SKM-1 (cell line): ENCODE measurements at regions not wholly inside any gene's neighbourhood (a gene's known extent, or its start where the extent isn't known, plus 50 kb on each side); places are given as distances from the start of the nearest gene placed in this dataset.

Experiments used
- DNase-seq: peaks from one replicate; lab custom pipeline; 2025; ENCODE audit not compliant: unreplicated experiment; lab: John Stamatoyannopoulos, UW

DNA sequence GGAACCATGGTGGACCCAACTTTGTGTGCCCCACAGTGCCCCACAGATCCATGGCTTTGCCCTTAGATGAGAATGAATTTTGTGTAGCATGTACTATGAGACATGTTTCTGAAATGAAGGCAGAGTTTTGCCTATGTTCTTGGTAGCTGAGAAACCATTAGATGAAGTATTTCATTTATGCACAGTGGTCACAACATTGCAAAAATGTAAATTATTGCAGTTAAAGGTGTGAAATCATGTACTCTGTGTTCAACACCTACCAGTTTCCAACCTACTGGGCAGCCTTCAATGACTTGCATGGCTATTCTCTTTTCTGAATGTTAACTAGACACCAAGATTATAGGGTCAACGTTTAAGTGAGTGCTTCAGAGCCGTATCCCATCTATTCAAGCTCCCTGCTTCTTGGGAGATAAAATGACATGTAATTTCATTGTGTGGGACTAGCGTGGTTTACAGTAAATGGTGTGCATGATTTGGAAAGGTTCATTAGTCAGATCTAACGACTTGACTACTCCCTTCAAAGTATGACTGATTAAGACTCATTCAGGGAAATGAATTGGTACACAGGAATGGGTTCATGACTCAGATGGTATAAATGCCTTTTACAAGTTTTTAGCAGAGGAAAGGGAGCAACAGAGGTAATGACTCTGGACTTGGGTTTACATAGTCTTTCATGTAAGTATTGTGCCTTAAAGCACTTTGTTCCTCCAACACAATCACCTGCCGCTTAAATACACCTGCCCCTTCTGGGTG lies 106.1 kb upstream of the AKIRIN2 start:
- no peak for DNase-seq

DNA sequence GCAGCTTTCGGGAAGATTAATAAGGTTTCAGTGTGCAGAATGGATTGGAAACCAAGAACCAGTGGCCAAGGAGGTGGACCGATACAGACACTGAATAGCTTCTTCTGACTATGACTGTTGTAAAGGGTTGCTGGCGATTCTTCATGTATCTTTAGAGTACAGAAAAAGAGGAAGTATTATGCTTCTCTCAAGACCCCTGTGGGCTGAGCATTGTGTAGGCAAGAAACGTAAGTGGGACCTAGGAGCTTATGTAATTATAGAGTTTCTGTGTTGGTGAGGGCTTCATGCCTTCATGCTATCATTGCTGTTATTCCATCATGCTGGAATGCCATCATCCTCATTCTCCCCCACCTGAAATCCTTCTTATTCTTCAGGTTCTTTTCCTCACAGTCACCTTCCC lies 105.4 kb upstream of the AKIRIN2 start:
- no peak for DNase-seq

DNA sequence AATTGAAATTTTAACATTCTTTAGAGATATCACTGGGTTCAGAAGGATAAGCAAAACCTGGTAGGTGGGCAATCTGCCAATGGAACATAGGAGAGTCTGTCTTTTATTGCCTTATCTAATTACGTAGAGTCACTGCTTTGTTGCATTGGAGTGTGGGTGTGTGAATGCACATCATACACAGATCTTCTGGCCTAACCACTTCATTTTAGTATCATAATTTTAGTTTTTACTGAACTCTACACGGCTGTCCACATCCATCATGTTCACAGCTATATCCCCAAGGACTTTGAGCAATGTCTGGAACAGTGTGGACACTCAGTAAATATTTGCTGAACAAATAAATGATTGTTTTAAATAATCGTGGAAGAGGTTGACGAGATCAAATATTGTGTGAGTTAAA lies 104.6 kb upstream of the AKIRIN2 start:
- no peak for DNase-seq

DNA sequence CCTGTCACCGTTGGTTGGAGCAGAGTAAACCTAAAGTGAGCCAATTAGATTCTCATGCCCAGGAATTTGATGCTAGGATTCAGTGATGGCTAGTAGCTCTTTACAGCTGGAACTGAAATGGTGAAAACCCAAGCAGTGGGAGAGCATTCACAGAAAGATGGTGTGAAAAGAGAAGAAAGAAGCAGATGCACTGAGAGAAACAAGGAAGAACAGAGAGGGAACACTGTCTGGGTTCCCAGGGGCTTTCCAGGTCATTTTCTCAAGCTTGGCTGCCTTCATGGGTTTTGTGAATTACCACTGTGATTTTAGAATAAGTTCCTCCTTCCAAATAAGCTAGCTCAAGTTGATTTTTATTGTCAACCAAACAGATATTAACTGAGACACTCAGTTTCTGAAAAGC lies 104.1 kb upstream of the AKIRIN2 start:
- DNase-seq, result no peak

DNA sequence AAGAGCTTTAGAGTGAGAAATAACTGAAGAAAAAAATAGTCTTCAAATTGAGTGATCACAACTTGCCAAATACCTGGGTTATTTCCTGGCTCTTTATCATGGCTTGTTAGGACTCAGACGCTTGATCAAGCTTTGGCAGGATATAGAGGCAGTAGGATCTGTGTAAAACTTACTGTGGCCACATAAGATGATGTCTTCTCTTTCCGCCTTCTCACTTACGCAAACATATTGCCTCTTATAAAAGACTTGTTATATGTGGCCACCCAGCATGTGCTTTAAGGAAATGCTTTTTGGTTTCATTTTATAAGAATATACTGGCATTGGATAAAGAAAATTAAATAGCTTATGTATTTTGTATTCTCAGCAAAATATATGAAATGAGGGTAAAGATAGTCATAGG lies 101.8 kb upstream of the AKIRIN2 start:
- no peak for DNase-seq

DNA sequence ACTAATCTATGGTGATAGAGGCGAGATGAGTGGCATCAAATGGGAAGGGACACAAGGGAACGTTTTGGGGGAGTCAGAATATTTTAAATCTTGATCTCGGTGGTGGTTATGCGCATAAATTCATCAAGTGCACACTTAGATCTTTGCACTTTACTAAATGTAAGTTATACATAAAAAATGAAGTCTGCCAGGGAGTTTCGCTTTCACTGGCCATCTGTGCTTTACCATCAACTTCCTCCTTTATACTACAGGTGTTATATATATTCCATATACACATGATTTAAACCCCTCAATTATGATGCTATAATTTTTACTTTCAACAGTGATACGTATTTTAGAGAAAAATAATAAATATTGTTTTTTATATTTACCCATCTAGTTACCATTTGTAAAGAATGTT lies 97.6 kb upstream of the AKIRIN2 start:
- DNase-seq, result no peak

- DNase-seq, result no peak
Measured at GRCh38 chr6:87798393-87799278, 96.6 kb upstream of the AKIRIN2 start.

DNA sequence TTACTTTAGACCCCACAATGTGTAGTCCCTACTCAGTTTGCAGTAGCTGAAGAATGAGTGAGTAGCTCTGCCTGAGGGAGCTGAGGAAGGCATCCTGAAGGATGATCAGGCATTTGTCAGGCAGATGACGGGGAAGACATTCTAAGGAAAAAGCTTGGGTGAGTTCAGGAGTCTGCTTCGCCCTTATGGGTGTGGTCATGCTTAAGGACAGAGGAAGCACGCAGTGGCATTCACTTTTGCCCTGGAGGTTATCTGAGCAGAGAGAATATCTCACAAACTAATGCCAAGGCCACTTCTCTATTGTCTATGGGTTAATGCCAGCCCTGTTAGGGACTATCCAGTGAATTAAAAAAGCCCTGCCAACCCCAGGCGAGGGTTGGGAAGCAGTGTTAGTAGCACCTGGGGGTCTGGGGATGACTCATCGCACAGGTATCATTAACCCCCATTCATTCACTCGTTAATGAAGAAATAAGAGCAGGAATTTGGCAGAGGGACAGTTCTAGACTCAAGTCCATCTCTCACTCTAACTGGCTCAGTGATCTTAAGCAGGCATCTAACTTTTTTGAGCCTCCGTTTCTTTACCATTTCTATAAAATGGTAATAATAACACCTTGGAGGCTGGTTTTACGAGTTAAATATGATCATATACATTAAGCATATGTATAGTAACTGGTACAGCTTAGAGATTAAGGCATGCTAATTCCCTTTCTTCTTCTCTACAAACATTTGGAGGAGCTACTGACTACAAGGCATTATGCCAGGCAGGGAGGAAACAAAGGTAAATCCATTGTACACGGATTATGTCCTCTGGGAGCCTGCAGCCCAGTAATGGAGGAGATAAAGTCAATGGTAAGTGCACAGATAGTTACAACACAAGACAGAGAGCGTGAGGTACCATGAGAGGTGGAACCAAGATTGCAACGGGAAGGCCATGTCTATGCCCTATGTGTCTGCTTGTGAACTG lies 93.2 kb upstream of the AKIRIN2 start:
- DNase-seq, result no peak

DNA sequence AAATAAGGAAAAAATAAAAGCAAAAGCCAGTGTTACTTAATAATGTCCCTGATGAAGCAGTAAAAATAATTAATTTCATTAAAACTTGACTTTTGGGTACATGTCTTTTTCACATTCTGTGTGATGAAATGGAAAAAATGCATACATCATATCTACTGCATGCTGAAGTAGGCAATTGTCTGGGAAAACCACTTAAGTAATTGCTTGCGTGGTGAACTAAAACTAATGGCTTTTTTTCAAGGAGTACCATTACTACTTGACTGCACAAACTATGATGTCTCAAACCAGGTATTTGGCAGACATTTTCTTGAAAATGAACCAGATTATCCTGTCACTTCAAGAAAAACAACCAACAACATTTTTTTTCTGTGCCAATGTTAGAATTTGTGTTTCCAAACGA lies 91.3 kb upstream of the AKIRIN2 start:
- no peak for DNase-seq

DNA sequence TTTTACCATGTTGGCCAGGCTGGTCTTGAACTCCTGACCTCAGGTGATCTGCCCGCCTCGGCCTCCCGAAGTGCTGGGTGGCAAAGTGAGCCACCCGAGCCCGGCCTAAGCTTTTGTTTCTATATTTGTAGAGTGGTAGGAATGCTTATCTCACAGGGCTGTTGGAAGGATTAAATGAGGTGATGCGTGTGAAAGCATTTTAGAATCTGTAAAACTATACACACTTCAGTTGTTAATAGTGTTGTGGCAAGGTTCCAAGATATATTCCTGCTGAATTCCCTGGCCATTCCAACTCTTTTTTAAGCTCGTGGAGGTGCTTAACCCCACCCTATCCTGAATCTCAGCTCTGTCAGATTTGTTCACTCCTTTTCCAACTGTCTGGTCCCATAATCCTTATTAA lies 89.9 kb upstream of the AKIRIN2 start:
- DNase-seq, result no peak

DNA sequence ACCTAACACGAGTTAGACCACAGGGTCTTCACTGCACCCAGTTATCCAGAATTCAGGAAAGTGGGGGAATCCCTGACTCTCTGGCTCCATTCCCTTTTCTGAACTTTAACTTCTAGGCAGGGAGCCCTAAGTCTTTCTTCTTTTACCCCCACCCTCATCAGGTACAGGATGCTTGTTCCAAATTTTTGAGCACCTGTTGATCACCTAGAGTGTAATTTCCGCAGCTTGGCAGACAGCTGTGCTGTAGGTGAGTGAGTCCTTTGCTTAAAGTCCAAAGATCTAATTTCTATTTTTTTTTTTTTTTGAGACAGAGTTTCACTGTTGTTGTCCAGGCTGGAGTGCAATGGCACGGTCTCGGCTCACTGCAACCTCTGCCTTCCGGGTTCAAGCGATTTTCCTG lies 89.5 kb upstream of the AKIRIN2 start:
- no peak for DNase-seq

GRCh38 chr6:87791029-87791428 lies 89.0 kb upstream of the AKIRIN2 start:
- no peak for DNase-seq

- DNase-seq, result no peak
Measured at GRCh38 chr6:87789900-87790290, 87.9 kb upstream of the AKIRIN2 start.

DNA sequence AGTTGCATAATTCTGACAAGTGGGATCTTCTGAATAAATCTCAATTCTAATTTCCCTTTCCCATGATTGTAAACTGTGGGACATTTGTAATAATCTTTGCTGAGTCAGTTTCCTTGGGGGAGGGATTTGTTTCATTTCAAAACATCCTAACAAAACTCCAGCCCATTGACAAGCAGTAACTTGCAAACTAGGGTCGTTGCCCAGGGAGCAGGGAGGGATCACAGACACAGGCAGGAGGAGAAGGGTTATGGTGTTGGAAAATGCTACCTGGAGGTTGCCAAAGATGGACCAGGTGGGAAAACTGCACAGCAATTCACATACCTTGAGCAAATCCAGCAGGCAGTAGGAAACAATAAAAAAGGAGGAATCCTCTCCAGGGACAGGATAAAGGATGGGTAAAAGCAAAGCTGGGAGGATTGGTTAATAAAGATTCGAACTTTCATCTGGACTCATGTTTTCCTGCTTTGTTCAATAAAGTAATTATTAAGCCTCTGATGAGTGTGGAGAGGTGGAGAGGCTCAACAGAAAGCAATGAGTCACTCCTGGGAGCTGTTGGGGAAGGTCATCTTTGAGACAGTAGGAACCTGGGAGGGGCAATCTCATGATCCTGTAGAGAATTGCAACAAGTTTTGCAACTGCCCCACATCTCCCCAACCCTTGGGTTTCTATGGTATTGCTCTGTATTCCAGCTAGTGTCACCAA lies 87.3 kb upstream of the AKIRIN2 start:
- DNase-seq, result peak; percentile 77

GRCh38 chr6:87788141-87788540 lies 86.1 kb upstream of the AKIRIN2 start:
- no peak for DNase-seq

DNA sequence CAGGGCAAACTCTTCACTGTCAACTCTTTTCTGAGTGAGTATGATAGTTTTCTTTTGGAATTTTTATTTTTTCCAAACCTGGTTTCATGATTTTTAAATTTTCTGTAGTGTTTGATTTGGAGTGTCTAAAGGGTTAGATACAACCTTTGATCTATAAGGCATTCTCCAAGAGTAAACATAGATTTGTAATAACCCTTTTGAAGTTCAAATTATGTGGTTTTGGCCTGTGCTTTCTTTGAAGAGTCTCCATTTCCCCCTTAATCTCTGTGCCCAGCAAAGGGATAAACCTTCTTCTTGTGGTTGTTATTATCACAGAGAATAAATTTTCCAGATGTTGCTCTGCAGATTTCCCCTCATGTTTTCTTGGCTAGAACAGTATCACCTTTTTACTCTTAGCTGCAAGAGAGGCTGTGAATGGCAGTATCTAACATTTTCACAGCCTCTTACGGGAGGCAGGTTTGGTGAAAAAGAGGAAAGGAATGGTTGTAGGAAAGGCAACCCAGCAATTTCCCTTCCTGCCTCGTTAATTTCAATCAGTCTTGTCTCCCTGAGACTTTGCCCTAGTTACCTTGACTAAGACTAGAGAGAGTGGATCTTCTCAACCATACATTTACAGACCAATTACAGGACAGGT lies 83.3 kb upstream of the AKIRIN2 start:
- no peak for DNase-seq

GRCh38 chr6:87784690-87785089 lies 82.7 kb upstream of the AKIRIN2 start:
- DNase-seq, result no peak

DNA sequence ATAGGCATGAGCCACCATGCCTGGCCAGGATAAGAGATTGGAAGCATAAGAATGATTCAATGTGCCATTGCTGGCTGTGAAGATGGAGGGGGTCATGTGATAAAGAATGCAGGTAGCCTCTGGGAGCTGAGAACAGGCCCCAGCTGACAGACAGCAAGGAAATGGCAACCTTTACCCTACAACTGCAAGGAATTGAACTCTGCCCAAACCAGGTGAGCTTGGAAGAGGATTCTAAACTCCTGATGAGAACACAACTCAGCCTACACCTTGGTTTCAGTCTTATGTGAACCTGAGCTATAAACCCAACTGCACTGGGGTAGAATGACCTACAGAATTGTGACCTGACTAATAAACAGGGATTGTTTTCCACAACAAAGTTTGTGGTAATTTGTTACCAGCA lies 82.0 kb upstream of the AKIRIN2 start:
- no peak for DNase-seq

DNA sequence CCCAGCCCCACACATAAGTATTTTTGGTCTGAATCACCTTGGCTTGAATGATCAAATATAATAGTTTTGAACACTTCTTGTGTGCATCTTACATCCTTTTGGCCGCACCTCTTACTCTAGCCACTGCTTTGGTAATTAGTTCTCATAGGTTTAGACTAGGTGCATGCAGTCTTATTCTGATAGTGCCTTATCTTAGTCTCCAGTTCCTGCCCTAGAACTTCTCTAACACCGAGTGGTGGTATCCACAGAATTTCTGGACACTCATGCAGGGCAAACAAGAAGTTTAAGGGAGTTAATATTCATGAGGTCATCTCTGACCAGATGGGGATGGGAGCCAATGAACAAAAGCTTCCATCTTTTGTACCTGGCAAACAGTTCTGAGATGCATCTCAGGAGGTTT lies 77.5 kb upstream of the AKIRIN2 start:
- no peak for DNase-seq
